Stimulated activated CD4-positive, alpha-beta T cell treated with anti-CD3 and anti-CD28 coated beads, Interleukin-1b, Interleukin-23, amount 100 ng/mL, for 1 hour (primary cell): ENCODE measurements at regions not wholly inside any gene's neighbourhood (a gene's known extent, or its start where the extent isn't known, plus 50 kb on each side); places are given as distances from the start of the nearest gene placed in this dataset.
A peak's percentile ranks its signal among the peaks of the same experiment; 100 is the strongest.

Experiments
- DNase-seq, 2 donors: peaks; one replicate each; pipeline ENCODE4 v3.0.0-alpha.2; 2020; ENCODE audit warnings: low read depth in 2 of 2

GRCh38 chr6:18962361-18962905, 575.3 kb downstream of the RNF144B start:
- DNase-seq: no peak

GRCh38 chr6:18963439-18963838, 576.3 kb downstream of the RNF144B start:
- no peak for DNase-seq

GRCh38 chr6:18973251-18973650, 586.1 kb downstream of the RNF144B start:
- DNase-seq: no peak

GRCh38 chr6:18976091-18976490, 588.9 kb downstream of the RNF144B start:
- DNase-seq: no peak

GRCh38 chr6:18976966-18977365, 589.8 kb downstream of the RNF144B start:
- no peak for DNase-seq

- DNase-seq: no peak
Observed at GRCh38 chr6:18978337-18979128, 591.4 kb downstream of the RNF144B start.

- no peak for DNase-seq
Observed at GRCh38 chr6:18985061-18985460, 597.9 kb downstream of the RNF144B start.

- DNase-seq: no peak
Observed at GRCh38 chr6:18985996-18986395, 598.8 kb downstream of the RNF144B start.

- no peak for DNase-seq
Observed at GRCh38 chr6:18988636-18989035, 601.5 kb downstream of the RNF144B start.

GRCh38 chr6:18990059-18990978, 603.2 kb downstream of the RNF144B start:
- DNase-seq: peak in 1 of 2 donors; percentile 2

- no peak for DNase-seq
Observed at GRCh38 chr6:18997375-18997826, 610.3 kb downstream of the RNF144B start.

GRCh38 chr6:19002976-19003560, 615.9 kb downstream of the RNF144B start:
- no peak for DNase-seq

- DNase-seq: no peak
Observed at GRCh38 chr6:19004176-19004575, 617.0 kb downstream of the RNF144B start.

GRCh38 chr6:19009769-19010168, 622.6 kb downstream of the RNF144B start:
- no peak for DNase-seq

GRCh38 chr6:19013026-19013705, 626.0 kb downstream of the RNF144B start:
- no peak for DNase-seq

GRCh38 chr6:19024737-19025136, 637.6 kb downstream of the RNF144B start:
- no peak for DNase-seq

GRCh38 chr6:19028201-19028600, 641.1 kb downstream of the RNF144B start:
- DNase-seq: no peak

GRCh38 chr6:19032591-19033295, 645.6 kb downstream of the RNF144B start:
- no peak for DNase-seq

GRCh38 chr6:19033683-19034082, 646.5 kb downstream of the RNF144B start:
- DNase-seq: no peak

- DNase-seq: no peak
Observed at GRCh38 chr6:19034986-19035385, 647.8 kb downstream of the RNF144B start.
